H1 (cell line): ENCODE measurements at regions not wholly inside any gene's neighbourhood (a gene's known extent, or its start where the extent isn't known, plus 50 kb on each side); places are given as distances from the start of the nearest gene placed in this dataset.

Experiments used
- ATF3 ChIP-seq: IDR thresholded peaks from 2 replicates; pipeline ENCODE4 v1.6.1; 2011; ENCODE audit warnings: low read depth, mild to moderate bottlenecking, low read length; ENCODE audit not compliant: insufficient read depth
- BACH1 ChIP-seq: IDR thresholded peaks from 2 replicates; pipeline ENCODE4 v1.6.1; 2012; ENCODE audit warnings: low read length, improper control_type of control experiment
- CBX5 ChIP-seq: fragments of 300-800, 300-1000 bp; sonication (generic); IDR thresholded peaks from 2 replicates; pipeline ENCODE4 v1.7.1; 2016; ENCODE audit warnings: antibody characterized with exemption, low read length, low read depth
- CTCF ChIP-seq, 3 experiments: IDR thresholded peaks; 1 replicate in 2 of 3; 2 replicates in 1 of 3; pipeline versions ENCODE4 v1.5.1 to v1.6.1; 2011; ENCODE audit warnings: low read length in 3 of 3, mild to moderate bottlenecking in 3 of 3, inconsistent platforms in 2 of 3, low read depth in 1 of 3, moderate library complexity in 1 of 3; ENCODE audit not compliant: insufficient read depth in 1 of 3; ENCODE audit errors: control extremely low read depth in 1 of 3
- KDM5A ChIP-seq: fragments of 200-600 bp; IDR thresholded peaks from 2 replicates; pipeline ENCODE4 v1.7.1; 2012; ENCODE audit warnings: mild to moderate bottlenecking, low read length, inconsistent platforms, mixed read lengths
- POLR2A ChIP-seq, 2 experiments: IDR thresholded peaks; 1 replicate in 1 of 2; 2 replicates in 1 of 2; pipeline ENCODE4 v1.6.1; 2011; ENCODE audit warnings: low read depth in 2 of 2, low read length in 2 of 2, mild to moderate bottlenecking in 2 of 2; ENCODE audit errors: control extremely low read depth in 1 of 2
- USF2 ChIP-seq: IDR thresholded peaks from 2 replicates; pipeline ENCODE4 v1.6.1; 2011; ENCODE audit warnings: low read length, improper control_type of control experiment

GRCh38 chr5:108653201-108653600, 94.5 kb upstream of the FER start:
- TF ChIP-seq POLR2A (IDR thresholded peaks at IDR 0.05; ENCODE audit: control extremely low read depth in 1 of 2, low read depth in 2 of 2, low read length in 2 of 2) (no peak), ATF3 (no peak), KDM5A (no peak), CTCF (IDR thresholded peaks at IDR 0.05; ENCODE audit: control extremely low read depth in 1 of 3, insufficient read depth in 1 of 3, low read depth in 1 of 3, low read length in 3 of 3) (no peak), USF2 (no peak), CBX5 (no peak), BACH1 (no peak)
